Esophagus muscularis mucosa (tissue), 4 donors: ENCODE measurements at regions not wholly inside any gene's neighbourhood (a gene's known extent, or its start where the extent isn't known, plus 50 kb on each side); places are given as distances from the start of the nearest gene placed in this dataset.

Experiments
- DNase-seq: peaks from one replicate; pipeline ENCODE4 v3.0.0-alpha.2; 2017; ENCODE audit errors: extremely low spot score
- H3K27ac ChIP-seq, 4 donors: fragments of 200-600 bp; sonication (generic); replicated peaks in 1 of 4; 1 replicate in 3 of 4; 2 replicates in 1 of 4; pipeline ENCODE4 v1.5.1; 2016 to 2019; ENCODE audit warnings: mild to moderate bottlenecking in 1 of 4
- H3K27me3 ChIP-seq, 4 donors: fragments of 200-600 bp; sonication (generic); one replicate each; pipeline versions ENCODE4 v1.5.1 to v1.6.0; 2016 to 2019
- H3K36me3 ChIP-seq, 4 donors: fragments of 200-600 bp; sonication (generic); one replicate each; pipeline ENCODE4 v1.5.1; 2016 to 2019
- H3K4me1 ChIP-seq, 4 donors: fragments of 200-600 bp; sonication (generic); one replicate each; pipeline ENCODE4 v1.5.1; 2016 to 2019
- H3K4me3 ChIP-seq, 4 donors: fragments of 200-600 bp; sonication (generic); 1 replicate in 2 of 4; 2 replicates in 2 of 4; pipeline ENCODE4 v1.5.1; 2016 to 2019; ENCODE audit warnings: mild to moderate bottlenecking in 4 of 4, moderate library complexity in 1 of 4
- H3K9me3 ChIP-seq, 4 donors: fragments of 200-600 bp; sonication (generic); 1 replicate in 3 of 4; 2 replicates in 1 of 4; pipeline ENCODE4 v1.5.1; 2016 to 2019
- EP300 ChIP-seq: sonication (generic); formaldehyde crosslinking; IDR thresholded peaks from one replicate; pipeline ENCODE4 v1.6.1; 2017; ENCODE audit warnings: antibody characterized with exemption
- POLR2A ChIP-seq: fragments of 450-650 bp; IDR thresholded peaks from one replicate; pipeline ENCODE4 v1.6.1; 2017; ENCODE audit warnings: antibody characterized with exemption, moderate library complexity, mild to moderate bottlenecking, low read depth
- POLR2AphosphoS5 ChIP-seq, 2 donors: sonication (generic); formaldehyde crosslinking; IDR thresholded peaks; one replicate each; pipeline ENCODE4 v1.6.1; 2017; ENCODE audit warnings: antibody characterized with exemption in 2 of 2
- WGBS: methylation state at CpG from one replicate; pipeline ENCODE4 v1.1.5; 2018; 5-methylcytosine and 5-hydroxymethylcytosine counted together
- intact Hi-C: fragments of 100-400 bp; cut with DNase I; formaldehyde crosslinking; loops from one replicate; pipeline ENCODE4 v1.15.1; 2023
- TF ChIP-seq, protein P1 (sequence below), 3 experiments: fragments of 200-600 bp in 2 of 3; fragments of 450-650 bp in 1 of 3; sonication (generic) in 2 of 3; IDR thresholded peaks; one replicate each; pipeline ENCODE4 v1.5.1; 2017 to 2019; ENCODE audit warnings: antibody characterized with exemption in 3 of 3, mild to moderate bottlenecking in 2 of 3, moderate library complexity in 1 of 3

DNA sequence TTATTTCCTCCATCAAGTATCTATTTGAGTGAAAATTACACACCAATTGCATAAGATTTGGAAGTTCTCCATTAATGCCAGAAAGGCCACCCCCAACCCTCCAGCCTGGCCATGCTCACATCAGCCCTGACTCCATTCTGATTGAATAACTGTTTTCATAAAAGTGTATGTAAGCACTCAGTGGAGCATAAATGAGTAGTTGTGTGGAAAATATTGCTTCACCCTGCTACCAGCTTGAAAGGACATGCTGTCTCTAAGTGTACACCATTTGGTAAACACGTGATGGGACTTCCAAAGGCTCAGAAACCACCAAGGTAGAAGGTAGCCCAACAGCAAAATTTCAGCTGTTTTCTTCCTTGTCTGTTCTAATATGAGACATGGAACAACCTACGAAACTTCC, 393.8 kb downstream of the ZNF385D start:
- H3K9me3 ChIP-seq, result peaks cover 0 to 10% (median 6%) of the 10 kb centered on the region in 4 donors
- H3K27me3 ChIP-seq, result no peaks in the 10 kb centered on the region
- no peak overlapping the region for H3K4me3 ChIP-seq
- H3K36me3 ChIP-seq, result no peaks in the 10 kb centered on the region
- no peak for TF ChIP-seq POLR2AphosphoS5 (IDR thresholded peaks at IDR 0.05)
- TF ChIP-seq EP300, result no peak
- no peak for TF ChIP-seq POLR2A
- no peak for DNase-seq
- WGBS, result 91% methylated on average over 2 of the region's 2 CpGs
- H3K4me1 ChIP-seq, result no peaks in the 10 kb centered on the region
- intact Hi-C loops, result no loop called here
- no peak overlapping the region for H3K27ac ChIP-seq

DNA sequence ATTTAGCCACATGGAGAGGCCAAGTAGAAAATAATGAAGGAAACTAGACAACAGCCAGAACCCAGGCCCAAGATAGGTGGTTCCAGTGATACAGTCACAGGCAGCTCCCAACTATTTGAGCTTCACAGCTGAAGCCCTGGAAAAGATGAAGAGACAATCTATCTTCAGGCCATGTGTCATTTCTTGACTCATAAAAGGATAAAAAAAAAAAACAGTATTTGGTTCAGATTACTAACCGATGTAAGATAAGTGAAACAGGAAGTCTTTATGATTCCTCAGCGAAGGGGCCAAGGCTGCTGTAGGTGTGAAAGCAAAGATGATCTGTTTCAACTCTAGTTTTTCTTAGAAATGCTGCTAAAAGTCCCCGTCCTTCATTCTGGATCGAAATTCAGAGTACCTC, 394.6 kb downstream of the ZNF385D start:
- Histone ChIP-seq H3K4me1 (no peaks in the 10 kb centered on the region), H3K4me3 (no peak overlapping the region), H3K36me3 (no peaks in the 10 kb centered on the region), H3K27ac (no peak overlapping the region), H3K27me3 (no peaks in the 10 kb centered on the region), H3K9me3 (peaks cover 0 to 10% (median 6%) of the 10 kb centered on the region in 4 donors)
- TF ChIP-seq EP300, result no peak
- TF ChIP-seq, protein P1, sequence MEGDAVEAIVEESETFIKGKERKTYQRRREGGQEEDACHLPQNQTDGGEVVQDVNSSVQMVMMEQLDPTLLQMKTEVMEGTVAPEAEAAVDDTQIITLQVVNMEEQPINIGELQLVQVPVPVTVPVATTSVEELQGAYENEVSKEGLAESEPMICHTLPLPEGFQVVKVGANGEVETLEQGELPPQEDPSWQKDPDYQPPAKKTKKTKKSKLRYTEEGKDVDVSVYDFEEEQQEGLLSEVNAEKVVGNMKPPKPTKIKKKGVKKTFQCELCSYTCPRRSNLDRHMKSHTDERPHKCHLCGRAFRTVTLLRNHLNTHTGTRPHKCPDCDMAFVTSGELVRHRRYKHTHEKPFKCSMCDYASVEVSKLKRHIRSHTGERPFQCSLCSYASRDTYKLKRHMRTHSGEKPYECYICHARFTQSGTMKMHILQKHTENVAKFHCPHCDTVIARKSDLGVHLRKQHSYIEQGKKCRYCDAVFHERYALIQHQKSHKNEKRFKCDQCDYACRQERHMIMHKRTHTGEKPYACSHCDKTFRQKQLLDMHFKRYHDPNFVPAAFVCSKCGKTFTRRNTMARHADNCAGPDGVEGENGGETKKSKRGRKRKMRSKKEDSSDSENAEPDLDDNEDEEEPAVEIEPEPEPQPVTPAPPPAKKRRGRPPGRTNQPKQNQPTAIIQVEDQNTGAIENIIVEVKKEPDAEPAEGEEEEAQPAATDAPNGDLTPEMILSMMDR (IDR thresholded peaks at IDR 0.05), result no peak
- intact Hi-C loops, result no loop called here
- WGBS, result 73% methylated on average over 4 of the region's 4 CpGs
- DNase-seq, result no peak

DNA sequence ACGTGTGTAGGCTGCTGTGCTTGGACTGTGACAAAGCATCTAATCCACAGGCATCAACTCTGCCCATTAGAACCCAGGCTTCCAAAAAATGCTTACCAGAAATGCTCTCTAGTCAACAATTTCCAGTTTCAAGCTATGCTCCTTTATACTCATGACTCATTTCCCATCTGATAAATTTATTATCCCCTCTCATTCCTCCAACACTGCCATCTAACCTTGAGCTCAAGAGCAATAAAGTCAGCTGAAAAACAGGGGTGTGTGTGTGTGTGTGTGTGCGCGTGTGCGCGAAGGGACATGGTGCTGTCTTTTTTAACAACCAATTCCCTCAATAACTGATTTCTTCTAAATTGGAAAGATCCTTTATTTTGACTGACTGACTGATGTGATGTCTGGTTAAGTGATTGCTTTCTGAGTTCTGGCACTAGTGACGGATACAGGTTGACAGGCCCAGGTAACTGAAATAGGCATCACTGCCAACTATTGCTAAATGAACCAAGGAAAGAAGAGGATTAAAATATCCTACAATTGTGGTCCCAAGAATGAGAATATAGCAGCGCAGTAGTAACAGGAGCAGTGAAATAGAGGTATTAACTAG, 405.5 kb downstream of the ZNF385D start:
- WGBS, result 77% methylated on average over 7 of the region's 7 CpGs
- no peaks in the 10 kb centered on the region for H3K36me3 ChIP-seq
- TF ChIP-seq, protein P1 (IDR thresholded peaks at IDR 0.05), result no peak
- no peak for TF ChIP-seq POLR2A
- no peak for TF ChIP-seq EP300
- TF ChIP-seq POLR2AphosphoS5 (IDR thresholded peaks at IDR 0.05), result no peak
- DNase-seq, result no peak
- no peaks in the 10 kb centered on the region for H3K9me3 ChIP-seq
- no peak overlapping the region for H3K27ac ChIP-seq
- intact Hi-C loops, result no loop called here
- no peaks in the 10 kb centered on the region for H3K27me3 ChIP-seq
- no peak overlapping the region for H3K4me3 ChIP-seq
- no peaks in the 10 kb centered on the region for H3K4me1 ChIP-seq

DNA sequence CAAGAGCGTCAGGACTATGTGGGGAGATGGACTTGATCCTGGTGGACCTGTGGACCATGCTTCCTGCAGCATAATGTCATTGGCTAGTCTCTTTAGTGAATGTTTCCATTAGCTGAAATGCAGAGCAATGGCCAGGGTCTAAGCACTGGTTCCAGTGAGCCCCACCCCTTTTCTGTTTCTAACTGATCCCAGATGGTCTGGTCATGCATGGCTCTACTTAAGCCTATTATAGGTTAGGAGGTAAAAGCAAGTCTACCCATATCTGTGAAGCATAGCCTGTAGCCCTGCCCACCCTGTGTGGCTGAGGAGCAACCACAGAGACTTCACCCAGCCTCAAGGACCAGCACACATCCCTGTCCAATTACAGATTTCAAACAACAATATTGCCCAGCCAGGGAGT, 419.2 kb downstream of the ZNF385D start:
- TF ChIP-seq, protein P1 (IDR thresholded peaks at IDR 0.05), result no peak
- no peak for TF ChIP-seq EP300
- no peak for TF ChIP-seq POLR2AphosphoS5 (IDR thresholded peaks at IDR 0.05)
- TF ChIP-seq POLR2A, result no peak
- Histone ChIP-seq H3K27ac (no peak overlapping the region), H3K36me3 (no peaks in the 10 kb centered on the region), H3K4me3 (no peak overlapping the region), H3K4me1 (peaks cover 0 to 11% (median 3%) of the 10 kb centered on the region in 4 donors), H3K27me3 (no peaks in the 10 kb centered on the region), H3K9me3 (no peaks in the 10 kb centered on the region)
- intact Hi-C loops, result no loop called here
- no peak for DNase-seq
- WGBS, result 90% methylated on average over 1 of the region's 1 CpG

DNA sequence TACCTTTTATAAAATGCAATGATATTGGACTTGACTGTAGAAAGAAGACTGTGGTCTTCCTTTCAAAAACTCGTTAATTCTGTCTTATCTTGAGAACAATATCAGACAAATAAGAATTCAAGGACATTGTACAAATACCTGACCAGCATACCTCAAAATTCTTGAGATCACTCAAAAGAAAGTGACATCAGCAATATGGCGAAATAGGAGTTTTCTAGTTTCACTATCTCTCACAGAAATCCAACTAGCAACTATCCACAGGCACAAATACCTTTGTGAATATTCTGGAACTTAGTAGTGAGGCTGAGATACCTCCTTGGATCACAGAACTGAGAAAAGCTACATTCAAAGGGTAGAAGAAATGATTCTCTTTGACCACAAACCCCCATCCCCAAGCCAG, 419.7 kb downstream of the ZNF385D start:
- peaks cover 0 to 11% (median 5%) of the 10 kb centered on the region in 4 donors for H3K4me1 ChIP-seq
- intact Hi-C loops, result no loop called here
- no peak for DNase-seq
- no peak overlapping the region for H3K4me3 ChIP-seq
- TF ChIP-seq POLR2AphosphoS5 (IDR thresholded peaks at IDR 0.05) (no peak), EP300 (no peak), POLR2A (no peak)
- TF ChIP-seq, protein P1 (IDR thresholded peaks at IDR 0.05), result no peak
- H3K36me3 ChIP-seq, result no peaks in the 10 kb centered on the region
- H3K27me3 ChIP-seq, result no peaks in the 10 kb centered on the region
- whole genome bisulfite sequencing, result 43% methylated on average over 2 of the region's 2 CpGs
- H3K27ac ChIP-seq, result no peak overlapping the region
- H3K9me3 ChIP-seq, result no peaks in the 10 kb centered on the region
